ENCODE measurements at regions not wholly inside any gene's neighbourhood (a gene's known extent, or its start where the extent isn't known, plus 50 kb on each side); places are given as distances from the start of the nearest gene placed in this dataset.

GRCh38 chr16:73369851-73370250, 321.9 kb upstream of the ZFHX3 start:
- no peak for TF ChIP-seq CTCF (IDR thresholded peaks at IDR 0.05)
- no peak for TF ChIP-seq POLR2AphosphoS5 (IDR thresholded peaks at IDR 0.05; ENCODE audit: insufficient read depth in 1 of 2, low read depth in 1 of 2)
- TF ChIP-seq POLR2A (IDR thresholded peaks at IDR 0.05), result no peak
- Histone ChIP-seq H3K27ac (no peak overlapping the region), H3K27me3 (no peaks in the 10 kb centered on the region), H3K36me3 (no peaks in the 10 kb centered on the region), H3K4me1 (no peaks in the 10 kb centered on the region), H3K4me3 (no peak overlapping the region), H3K9me3 (no peaks in the 10 kb centered on the region)
- intact Hi-C loops (cut with DNase I), result no loop called here
- DNase-seq (ENCODE audit: extremely low spot score in 2 of 2), result peak in 1 of 2 donors; percentile 31

GRCh38 chr16:73368715-73369114, 320.8 kb upstream of the ZFHX3 start:
- H3K27me3 ChIP-seq, result no peaks in the 10 kb centered on the region
- DNase-seq (ENCODE audit: extremely low spot score in 2 of 2), result peak in 1 of 2 donors; percentile 12
- intact Hi-C loops (cut with DNase I), result no loop called here
- H3K27ac ChIP-seq, result no peak overlapping the region
- no peaks in the 10 kb centered on the region for H3K4me1 ChIP-seq
- TF ChIP-seq POLR2AphosphoS5 (IDR thresholded peaks at IDR 0.05; ENCODE audit: insufficient read depth in 1 of 2, low read depth in 1 of 2), result no peak
- no peak for TF ChIP-seq POLR2A (IDR thresholded peaks at IDR 0.05)
- no peaks in the 10 kb centered on the region for H3K36me3 ChIP-seq
- H3K4me3 ChIP-seq, result no peak overlapping the region
- H3K9me3 ChIP-seq, result no peaks in the 10 kb centered on the region

GRCh38 chr16:73365016-73365551, 317.2 kb upstream of the ZFHX3 start:
- Histone ChIP-seq H3K27ac (no peak overlapping the region), H3K36me3 (no peaks in the 10 kb centered on the region), H3K4me1 (no peaks in the 10 kb centered on the region), H3K4me3 (no peak overlapping the region), H3K9me3 (no peaks in the 10 kb centered on the region), H3K27me3 (no peaks in the 10 kb centered on the region)
- intact Hi-C loops (cut with DNase I), result no loop called here
- TF ChIP-seq POLR2AphosphoS5 (IDR thresholded peaks at IDR 0.05; ENCODE audit: insufficient read depth in 1 of 2, low read depth in 1 of 2), result no peak
- no peak for TF ChIP-seq CTCF (IDR thresholded peaks at IDR 0.05)
- no peak for TF ChIP-seq POLR2A (IDR thresholded peaks at IDR 0.05)
- no peak for DNase-seq (ENCODE audit: extremely low spot score in 2 of 2)

GRCh38 chr16:73364413-73364812, 316.5 kb upstream of the ZFHX3 start:
- DNase-seq (ENCODE audit: extremely low spot score in 2 of 2), result no peak
- intact Hi-C loops (cut with DNase I), result no loop called here
- no peaks in the 10 kb centered on the region for H3K36me3 ChIP-seq

GRCh38 chr16:73361061-73361460, 313.1 kb upstream of the ZFHX3 start:
- Histone ChIP-seq H3K9me3 (no peaks in the 10 kb centered on the region), H3K27ac (no peak overlapping the region), H3K27me3 (no peaks in the 10 kb centered on the region), H3K4me3 (no peak overlapping the region), H3K36me3 (no peaks in the 10 kb centered on the region), H3K4me1 (no peaks in the 10 kb centered on the region)
- no peak for DNase-seq (ENCODE audit: extremely low spot score in 2 of 2)
- TF ChIP-seq POLR2A (IDR thresholded peaks at IDR 0.05), result no peak
- no peak for TF ChIP-seq POLR2AphosphoS5 (IDR thresholded peaks at IDR 0.05; ENCODE audit: insufficient read depth in 1 of 2, low read depth in 1 of 2)
- intact Hi-C loops (cut with DNase I), result no loop called here

More at GRCh38 chr16:73364413-73364812, 316.5 kb upstream of the ZFHX3 start:
- Histone ChIP-seq H3K4me1 (no peaks in the 10 kb centered on the region), H3K27ac (no peak overlapping the region), H3K9me3 (no peaks in the 10 kb centered on the region), H3K27me3 (no peaks in the 10 kb centered on the region), H3K4me3 (no peak overlapping the region)
- no peak for TF ChIP-seq POLR2AphosphoS5 (IDR thresholded peaks at IDR 0.05; ENCODE audit: insufficient read depth in 1 of 2, low read depth in 1 of 2)
- TF ChIP-seq CTCF (IDR thresholded peaks at IDR 0.05), result no peak

- no peak overlapping the region for H3K4me3 ChIP-seq
Observed at GRCh38 chr16:73356401-73357079, 308.6 kb upstream of the ZFHX3 start.

More at GRCh38 chr16:73356401-73357079, 308.6 kb upstream of the ZFHX3 start:
- no peaks in the 10 kb centered on the region for H3K4me1 ChIP-seq
- TF ChIP-seq POLR2A (IDR thresholded peaks at IDR 0.05) (no peak), CTCF (IDR thresholded peaks at IDR 0.05) (no peak), POLR2AphosphoS5 (IDR thresholded peaks at IDR 0.05; ENCODE audit: insufficient read depth in 1 of 2, low read depth in 1 of 2) (no peak)
- no peaks in the 10 kb centered on the region for H3K9me3 ChIP-seq
- DNase-seq (ENCODE audit: extremely low spot score in 2 of 2), result no peak
- H3K36me3 ChIP-seq, result no peaks in the 10 kb centered on the region
- no peaks in the 10 kb centered on the region for H3K27me3 ChIP-seq
- intact Hi-C loops (cut with DNase I), result no loop called here
- no peak overlapping the region for H3K27ac ChIP-seq

Measured in vagina (tissue), 2 donors.